Endothelial cell of umbilical vein (primary cell): ENCODE measurements at regions not wholly inside any gene's neighbourhood (a gene's known extent, or its start where the extent isn't known, plus 50 kb on each side); places are given as distances from the start of the nearest gene placed in this dataset.

Source experiments
- BruUV-seq: library from RNA; stranded (reverse); fragments of 400-500 nt; replicated peaks from 2 replicates; lab custom pipeline; 2021; lab: Mats Ljungman, UMichigan
- CTCF ChIA-PET: fragments of 300-600, 350-600 bp; sonication (Branson Sonifier 250); formaldehyde crosslinking; loops from one replicate; lab custom pipeline; 2021; ENCODE audit warnings: antibody characterized with exemption, inconsistent platforms; lab: Charles Lee
- POLR2A ChIA-PET: fragments of 300-600, 350-600 bp; sonication (Branson Sonifier 250); formaldehyde crosslinking; loops from one replicate; lab custom pipeline; 2021; ENCODE audit warnings: antibody characterized with exemption, inconsistent platforms; lab: Charles Lee
- DNase-seq: peaks from one replicate; pipeline ENCODE4 v3.0.0-alpha.2; 2011; ENCODE audit warnings: low read depth, low spot score
- FAIRE-seq: peaks from 2 replicates; lab custom pipeline; 2011; peaks lifted over from hg19 to GRCh38; lab: Jason Lieb, UNC
- H2AFZ ChIP-seq: 2 replicates; pipeline ENCODE4 v1.6.0; 2012; ENCODE audit warnings: low read depth, low read length, control low read depth, inconsistent platforms
- H3K27ac ChIP-seq: 2 replicates; pipeline ENCODE4 v1.5.1; 2011; ENCODE audit warnings: low read depth, mild to moderate bottlenecking, control low read depth, low read length, moderate library complexity; ENCODE audit not compliant: insufficient read depth
- H3K27me3 ChIP-seq, 2 experiments: 2 replicates each; pipeline versions ENCODE4 v1.6.0 to v1.6.1; 2011; ENCODE audit warnings: low read length in 2 of 2, mixed read lengths in 1 of 2; ENCODE audit not compliant: control insufficient read depth in 2 of 2, insufficient read depth in 2 of 2
- H3K36me3 ChIP-seq, 2 experiments: 2 replicates in 1 of 2; 3 replicates in 1 of 2; pipeline ENCODE4 v1.5.1; 2011; ENCODE audit warnings: low read length in 2 of 2, mild to moderate bottlenecking in 1 of 2, moderate library complexity in 1 of 2; ENCODE audit not compliant: control insufficient read depth in 2 of 2, insufficient read depth in 2 of 2; ENCODE audit errors: extremely low read depth in 1 of 2
- H3K4me1 ChIP-seq: 3 replicates; pipeline ENCODE4 v1.5.1; 2011; ENCODE audit warnings: mild to moderate bottlenecking, low read length; ENCODE audit not compliant: control insufficient read depth, insufficient read depth; ENCODE audit errors: extremely low read depth
- H3K4me2 ChIP-seq: 2 replicates; pipeline ENCODE4 v1.6.1; 2011; ENCODE audit warnings: low read length, control low read depth, mixed read lengths; ENCODE audit not compliant: insufficient read depth
- H3K4me3 ChIP-seq, 3 experiments: fragments of 200-600 bp in 1 of 3; sonication (generic), shearing (Covaris generic) in 1 of 3; replicated peaks in 1 of 3; 2 replicates each; pipeline ENCODE4 v1.5.1; 2011 to 2016; ENCODE audit warnings: control low read depth in 3 of 3, low read length in 3 of 3, mild to moderate bottlenecking in 2 of 3, inconsistent platforms in 1 of 3, low read depth in 1 of 3, moderate library complexity in 1 of 3; ENCODE audit not compliant: insufficient read depth in 1 of 3
- H3K79me2 ChIP-seq: 2 replicates; pipeline ENCODE4 v1.6.0; 2012; ENCODE audit warnings: low read length, inconsistent platforms; ENCODE audit not compliant: control insufficient read depth, insufficient read depth
- H3K9ac ChIP-seq: replicated peaks from 2 replicates; pipeline ENCODE3; 2011; ENCODE audit warnings: low read length, control low read depth; ENCODE audit not compliant: insufficient read depth; ENCODE audit errors: extremely low read depth
- H3K9me1 ChIP-seq: replicated peaks from 3 replicates; pipeline ENCODE4 v1.6.0; 2011; ENCODE audit warnings: mild to moderate bottlenecking, low read length; ENCODE audit not compliant: control insufficient read depth, insufficient read depth; ENCODE audit errors: extremely low read depth
- H3K9me3 ChIP-seq: replicated peaks from 2 replicates; pipeline ENCODE4 v1.5.1; 2012; ENCODE audit warnings: low read length, inconsistent platforms; ENCODE audit not compliant: control insufficient read depth, insufficient read depth
- H4K20me1 ChIP-seq: replicated peaks from 2 replicates; pipeline ENCODE3; 2011; ENCODE audit warnings: mild to moderate bottlenecking, low read length; ENCODE audit not compliant: control insufficient read depth, insufficient read depth; ENCODE audit errors: extremely low read depth
- CTCF ChIP-seq, 2 donors: IDR thresholded peaks; 1 replicate in 1 of 2; 2 replicates in 1 of 2; pipeline ENCODE4 v1.5.1; 2011; ENCODE audit warnings: low read length in 2 of 2, mild to moderate bottlenecking in 2 of 2, moderate library complexity in 2 of 2, control low read depth in 1 of 2, inconsistent platforms in 1 of 2, low read depth in 1 of 2; ENCODE audit not compliant: insufficient read depth in 1 of 2; ENCODE audit errors: extremely low read depth in 1 of 2
- EZH2 ChIP-seq: IDR thresholded peaks from 2 replicates; pipeline ENCODE4 v1.6.1; 2012; ENCODE audit warnings: borderline replicate concordance, low read depth, mild to moderate bottlenecking, moderate library complexity, low read length, inconsistent platforms; ENCODE audit not compliant: severe bottlenecking
- FOS ChIP-seq: IDR thresholded peaks from 2 replicates; pipeline ENCODE4 v1.6.1; 2011; ENCODE audit warnings: mild to moderate bottlenecking, low read length, moderate library complexity, borderline replicate concordance; ENCODE audit not compliant: insufficient read depth
- GATA2 ChIP-seq: IDR thresholded peaks from 2 replicates; pipeline ENCODE4 v1.7.0; 2011; ENCODE audit warnings: low read depth, mild to moderate bottlenecking, moderate library complexity, mixed read lengths, low read length; ENCODE audit not compliant: insufficient read length, insufficient read depth
- JUN ChIP-seq: IDR thresholded peaks from 2 replicates; pipeline ENCODE4 v1.6.1; 2011; ENCODE audit warnings: borderline replicate concordance, low read depth; ENCODE audit not compliant: insufficient read length, insufficient read depth
- MAX ChIP-seq: IDR thresholded peaks from 2 replicates; pipeline ENCODE4 v1.6.1; 2011; ENCODE audit not compliant: insufficient read depth, insufficient read length
- POLR2AphosphoS5 ChIP-seq: IDR thresholded peaks from 2 replicates; pipeline ENCODE4 v1.6.1; 2012; ENCODE audit warnings: low read depth, mild to moderate bottlenecking, control low read depth, low read length, moderate library complexity; ENCODE audit not compliant: insufficient read depth
- dilution Hi-C: fragments of 300-500 bp; cut with MboI; formaldehyde crosslinking; loops from one replicate; pipeline ENCODE4 v1.15.0; 2019; ENCODE audit warnings: low sequenced_read_pairs; ENCODE audit not compliant: extremely low pct_ligation_motif_present
- intact Hi-C: fragments of 100-400 bp; cut with micrococcal nuclease; formaldehyde crosslinking; loops from one replicate; pipeline ENCODE4 v1.10.0; 2022

DNA sequence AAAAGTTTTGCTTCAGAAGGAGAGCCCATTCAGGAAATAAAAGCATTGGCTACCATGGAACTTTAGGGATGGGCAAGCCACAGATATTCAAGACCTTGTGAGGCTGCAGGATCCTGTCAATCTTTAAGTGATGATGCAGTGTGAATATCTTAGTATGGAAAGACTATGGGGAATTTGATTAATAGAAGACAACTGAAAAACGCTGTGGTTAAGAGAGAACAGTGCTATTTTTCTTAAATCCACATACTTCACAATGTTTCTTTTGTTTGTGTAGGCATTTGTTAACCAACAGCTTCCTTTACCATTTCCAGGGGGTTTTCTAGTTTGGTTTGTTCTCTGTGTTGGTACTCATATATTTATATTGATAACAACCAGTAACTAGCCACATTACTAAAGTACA, 90.3 kb downstream of the TMEM212 start:
- dilution Hi-C loops = no loop called here
- no peaks in the 10 kb centered on the region for H3K36me3 ChIP-seq
- no peaks in the 10 kb centered on the region for H3K9me3 ChIP-seq
- intact Hi-C loops = no loop called here
- no peaks in the 10 kb centered on the region for H3K9me1 ChIP-seq
- TF ChIP-seq MAX (no peak), POLR2AphosphoS5 (no peak), EZH2 (no peak), GATA2 (no peak), JUN (no peak), CTCF (IDR thresholded peaks at IDR 0.05; ENCODE audit: extremely low read depth in 1 of 2, insufficient read depth in 1 of 2, low read depth in 1 of 2, low read length in 2 of 2) (no peak), FOS (no peak)
- H3K27me3 ChIP-seq = no peaks in the 10 kb centered on the region
- CTCF ChIA-PET = no interaction called here
- no peaks in the 10 kb centered on the region for H3K79me2 ChIP-seq
- FAIRE-seq = no peak
- H3K4me2 ChIP-seq = no peak overlapping the region
- no peak overlapping the region for H2AFZ ChIP-seq
- no peak overlapping the region for H3K4me3 ChIP-seq
- no peaks in the 10 kb centered on the region for H3K4me1 ChIP-seq
- POLR2A ChIA-PET = no interaction called here
- BruUV-seq = no TSS peak
- H4K20me1 ChIP-seq = no peaks in the 10 kb centered on the region
- no peak for DNase-seq
- H3K9ac ChIP-seq = no peak overlapping the region
- no peak overlapping the region for H3K27ac ChIP-seq
